Endothelial cell of umbilical vein (primary cell): ENCODE measurements at regions not wholly inside any gene's neighbourhood (a gene's known extent, or its start where the extent isn't known, plus 50 kb on each side); places are given as distances from the start of the nearest gene placed in this dataset.

Experiments used
- BruUV-seq: library from RNA; stranded (reverse); fragments of 400-500 nt; replicated peaks from 2 replicates; lab custom pipeline; 2021; lab: Mats Ljungman, UMichigan
- CTCF ChIA-PET: fragments of 300-600, 350-600 bp; sonication (Branson Sonifier 250); formaldehyde crosslinking; loops from one replicate; lab custom pipeline; 2021; ENCODE audit warnings: antibody characterized with exemption, inconsistent platforms; lab: Charles Lee
- POLR2A ChIA-PET: fragments of 300-600, 350-600 bp; sonication (Branson Sonifier 250); formaldehyde crosslinking; loops from one replicate; lab custom pipeline; 2021; ENCODE audit warnings: antibody characterized with exemption, inconsistent platforms; lab: Charles Lee
- DNase-seq: peaks from one replicate; pipeline ENCODE4 v3.0.0-alpha.2; 2011; ENCODE audit warnings: low read depth, low spot score
- FAIRE-seq: peaks from 2 replicates; lab custom pipeline; 2011; peaks lifted over from hg19 to GRCh38; lab: Jason Lieb, UNC
- H2AFZ ChIP-seq: 2 replicates; pipeline ENCODE4 v1.6.0; 2012; ENCODE audit warnings: low read depth, low read length, control low read depth, inconsistent platforms
- H3K27ac ChIP-seq: 2 replicates; pipeline ENCODE4 v1.5.1; 2011; ENCODE audit warnings: low read depth, mild to moderate bottlenecking, control low read depth, low read length, moderate library complexity; ENCODE audit not compliant: insufficient read depth
- H3K27me3 ChIP-seq, 2 experiments: 2 replicates each; pipeline versions ENCODE4 v1.6.0 to v1.6.1; 2011; ENCODE audit warnings: low read length in 2 of 2, mixed read lengths in 1 of 2; ENCODE audit not compliant: control insufficient read depth in 2 of 2, insufficient read depth in 2 of 2
- H3K36me3 ChIP-seq, 2 experiments: 2 replicates in 1 of 2; 3 replicates in 1 of 2; pipeline ENCODE4 v1.5.1; 2011; ENCODE audit warnings: low read length in 2 of 2, mild to moderate bottlenecking in 1 of 2, moderate library complexity in 1 of 2; ENCODE audit not compliant: control insufficient read depth in 2 of 2, insufficient read depth in 2 of 2; ENCODE audit errors: extremely low read depth in 1 of 2
- H3K4me1 ChIP-seq: 3 replicates; pipeline ENCODE4 v1.5.1; 2011; ENCODE audit warnings: mild to moderate bottlenecking, low read length; ENCODE audit not compliant: control insufficient read depth, insufficient read depth; ENCODE audit errors: extremely low read depth
- H3K4me2 ChIP-seq: 2 replicates; pipeline ENCODE4 v1.6.1; 2011; ENCODE audit warnings: low read length, control low read depth, mixed read lengths; ENCODE audit not compliant: insufficient read depth
- H3K4me3 ChIP-seq, 3 experiments: fragments of 200-600 bp in 1 of 3; sonication (generic), shearing (Covaris generic) in 1 of 3; replicated peaks in 1 of 3; 2 replicates each; pipeline ENCODE4 v1.5.1; 2011 to 2016; ENCODE audit warnings: control low read depth in 3 of 3, low read length in 3 of 3, mild to moderate bottlenecking in 2 of 3, inconsistent platforms in 1 of 3, low read depth in 1 of 3, moderate library complexity in 1 of 3; ENCODE audit not compliant: insufficient read depth in 1 of 3
- H3K79me2 ChIP-seq: 2 replicates; pipeline ENCODE4 v1.6.0; 2012; ENCODE audit warnings: low read length, inconsistent platforms; ENCODE audit not compliant: control insufficient read depth, insufficient read depth
- H3K9ac ChIP-seq: replicated peaks from 2 replicates; pipeline ENCODE3; 2011; ENCODE audit warnings: low read length, control low read depth; ENCODE audit not compliant: insufficient read depth; ENCODE audit errors: extremely low read depth
- H3K9me1 ChIP-seq: replicated peaks from 3 replicates; pipeline ENCODE4 v1.6.0; 2011; ENCODE audit warnings: mild to moderate bottlenecking, low read length; ENCODE audit not compliant: control insufficient read depth, insufficient read depth; ENCODE audit errors: extremely low read depth
- H3K9me3 ChIP-seq: replicated peaks from 2 replicates; pipeline ENCODE4 v1.5.1; 2012; ENCODE audit warnings: low read length, inconsistent platforms; ENCODE audit not compliant: control insufficient read depth, insufficient read depth
- H4K20me1 ChIP-seq: replicated peaks from 2 replicates; pipeline ENCODE3; 2011; ENCODE audit warnings: mild to moderate bottlenecking, low read length; ENCODE audit not compliant: control insufficient read depth, insufficient read depth; ENCODE audit errors: extremely low read depth
- EZH2 ChIP-seq: IDR thresholded peaks from 2 replicates; pipeline ENCODE4 v1.6.1; 2012; ENCODE audit warnings: borderline replicate concordance, low read depth, mild to moderate bottlenecking, moderate library complexity, low read length, inconsistent platforms; ENCODE audit not compliant: severe bottlenecking
- FOS ChIP-seq: IDR thresholded peaks from 2 replicates; pipeline ENCODE4 v1.6.1; 2011; ENCODE audit warnings: mild to moderate bottlenecking, low read length, moderate library complexity, borderline replicate concordance; ENCODE audit not compliant: insufficient read depth
- GATA2 ChIP-seq: IDR thresholded peaks from 2 replicates; pipeline ENCODE4 v1.7.0; 2011; ENCODE audit warnings: low read depth, mild to moderate bottlenecking, moderate library complexity, mixed read lengths, low read length; ENCODE audit not compliant: insufficient read length, insufficient read depth
- JUN ChIP-seq: IDR thresholded peaks from 2 replicates; pipeline ENCODE4 v1.6.1; 2011; ENCODE audit warnings: borderline replicate concordance, low read depth; ENCODE audit not compliant: insufficient read length, insufficient read depth
- MAX ChIP-seq: IDR thresholded peaks from 2 replicates; pipeline ENCODE4 v1.6.1; 2011; ENCODE audit not compliant: insufficient read depth, insufficient read length
- MYC ChIP-seq: IDR thresholded peaks from one replicate; pipeline ENCODE4 v1.6.1; 2011; ENCODE audit warnings: mild to moderate bottlenecking, low read depth, low read length
- POLR2A ChIP-seq: IDR thresholded peaks from 2 replicates; pipeline ENCODE4 v1.6.1; 2012; ENCODE audit warnings: low read depth, mild to moderate bottlenecking, control low read depth, low read length
- POLR2AphosphoS5 ChIP-seq: IDR thresholded peaks from 2 replicates; pipeline ENCODE4 v1.6.1; 2012; ENCODE audit warnings: low read depth, mild to moderate bottlenecking, control low read depth, low read length, moderate library complexity; ENCODE audit not compliant: insufficient read depth
- dilution Hi-C: fragments of 300-500 bp; cut with MboI; formaldehyde crosslinking; loops from one replicate; pipeline ENCODE4 v1.15.0; 2019; ENCODE audit warnings: low sequenced_read_pairs; ENCODE audit not compliant: extremely low pct_ligation_motif_present
- intact Hi-C: fragments of 100-400 bp; cut with micrococcal nuclease; formaldehyde crosslinking; loops from one replicate; pipeline ENCODE4 v1.10.0; 2022
- TF ChIP-seq, protein P1 (sequence below), 2 donors: IDR thresholded peaks; 1 replicate in 1 of 2; 2 replicates in 1 of 2; pipeline ENCODE4 v1.5.1; 2011; ENCODE audit warnings: low read length in 2 of 2, mild to moderate bottlenecking in 2 of 2, moderate library complexity in 2 of 2, control low read depth in 1 of 2, inconsistent platforms in 1 of 2, low read depth in 1 of 2; ENCODE audit not compliant: insufficient read depth in 1 of 2; ENCODE audit errors: extremely low read depth in 1 of 2

DNA sequence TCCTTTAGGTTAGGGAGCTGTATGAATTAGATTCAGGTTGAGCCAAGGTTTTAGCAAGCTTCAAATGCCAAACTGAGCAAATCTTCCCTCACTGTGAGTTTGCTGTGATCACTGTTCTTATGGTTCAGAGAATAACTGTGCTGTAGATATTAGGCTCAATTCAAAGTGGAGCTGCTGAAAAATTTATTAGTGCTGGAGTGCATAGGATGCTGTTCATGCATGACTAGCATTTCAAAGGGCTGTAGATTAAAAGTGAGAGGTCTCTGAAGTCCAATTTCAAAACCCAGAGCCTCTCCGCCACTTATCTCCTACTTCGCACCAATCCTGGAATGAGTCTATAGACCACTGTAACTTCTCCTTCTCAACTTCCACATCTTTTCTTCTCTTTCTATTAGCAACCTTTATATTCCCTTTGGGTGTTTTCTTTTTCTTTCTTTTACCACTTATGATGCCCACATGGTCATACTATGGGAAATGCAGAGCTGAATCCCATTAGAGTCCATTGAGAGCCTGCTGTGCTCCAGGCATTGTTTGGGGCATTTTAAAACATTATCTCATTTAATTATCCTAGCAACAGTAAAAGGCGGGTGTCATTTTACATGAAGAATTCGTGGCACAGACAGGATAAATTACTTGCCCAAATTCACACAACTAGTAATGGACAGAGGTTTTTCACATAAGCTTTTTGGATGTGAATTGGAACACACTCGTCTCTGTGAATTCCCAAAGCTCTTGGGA, 77.5 kb upstream of the EEA1 start:
- POLR2A ChIA-PET: no interaction called here
- BruUV-seq: no TSS peak

More for the DNA sequence above, 77.5 kb upstream of the EEA1 start:
- no peaks in the 10 kb centered on the region for H3K36me3 ChIP-seq
- no peak overlapping the region for H3K27ac ChIP-seq
- no peaks in the 10 kb centered on the region for H3K27me3 ChIP-seq
- no peaks in the 10 kb centered on the region for H3K9me1 ChIP-seq
- no peak for TF ChIP-seq POLR2A
- no peak for TF ChIP-seq MYC
- TF ChIP-seq, protein P1, sequence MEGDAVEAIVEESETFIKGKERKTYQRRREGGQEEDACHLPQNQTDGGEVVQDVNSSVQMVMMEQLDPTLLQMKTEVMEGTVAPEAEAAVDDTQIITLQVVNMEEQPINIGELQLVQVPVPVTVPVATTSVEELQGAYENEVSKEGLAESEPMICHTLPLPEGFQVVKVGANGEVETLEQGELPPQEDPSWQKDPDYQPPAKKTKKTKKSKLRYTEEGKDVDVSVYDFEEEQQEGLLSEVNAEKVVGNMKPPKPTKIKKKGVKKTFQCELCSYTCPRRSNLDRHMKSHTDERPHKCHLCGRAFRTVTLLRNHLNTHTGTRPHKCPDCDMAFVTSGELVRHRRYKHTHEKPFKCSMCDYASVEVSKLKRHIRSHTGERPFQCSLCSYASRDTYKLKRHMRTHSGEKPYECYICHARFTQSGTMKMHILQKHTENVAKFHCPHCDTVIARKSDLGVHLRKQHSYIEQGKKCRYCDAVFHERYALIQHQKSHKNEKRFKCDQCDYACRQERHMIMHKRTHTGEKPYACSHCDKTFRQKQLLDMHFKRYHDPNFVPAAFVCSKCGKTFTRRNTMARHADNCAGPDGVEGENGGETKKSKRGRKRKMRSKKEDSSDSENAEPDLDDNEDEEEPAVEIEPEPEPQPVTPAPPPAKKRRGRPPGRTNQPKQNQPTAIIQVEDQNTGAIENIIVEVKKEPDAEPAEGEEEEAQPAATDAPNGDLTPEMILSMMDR (IDR thresholded peaks at IDR 0.05; ENCODE audit: extremely low read depth in 1 of 2, insufficient read depth in 1 of 2, low read depth in 1 of 2, low read length in 2 of 2): no peak
- TF ChIP-seq JUN: no peak
- no peak for TF ChIP-seq EZH2
- TF ChIP-seq FOS: no peak
- no peak for TF ChIP-seq MAX
- TF ChIP-seq POLR2AphosphoS5: no peak
- TF ChIP-seq GATA2: no peak
- DNase-seq (no peak), FAIRE-seq (no peak)
- CTCF ChIA-PET: interaction anchor here (1.1 to 1.9 kb wide), 4 partner anchors 8 to 374 kb away, joined by 3 to 6 read pairs (median 5); no protein-coding TSS in a partner anchor
- H4K20me1 ChIP-seq: no peaks in the 10 kb centered on the region
- intact Hi-C loops: no loop called here
- no peak overlapping the region for H3K4me2 ChIP-seq
- no peaks in the 10 kb centered on the region for H3K9me3 ChIP-seq
- no peak overlapping the region for H2AFZ ChIP-seq
- no peak overlapping the region for H3K4me3 ChIP-seq
- H3K4me1 ChIP-seq: peaks cover 35% of the 10 kb centered on the region
- H3K79me2 ChIP-seq: no peaks in the 10 kb centered on the region
- dilution Hi-C loops: loop anchor here (25.0 kb wide), 1 partner anchor 381 kb away; the partner anchor contains the start of gene NUDT4
- H3K9ac ChIP-seq: no peak overlapping the region
